Mammary epithelial cell (primary cell): ENCODE measurements at regions not wholly inside any gene's neighbourhood (a gene's known extent, or its start where the extent isn't known, plus 50 kb on each side); places are given as distances from the start of the nearest gene placed in this dataset.

Experiments used
- CTCF ChIP-seq, 2 donors: IDR thresholded peaks in 1 of 2; conservative IDR thresholded peaks in 1 of 2; 2 replicates each; pipeline ENCODE4 v1.5.1; 2011 to 2012; ENCODE audit warnings: inconsistent platforms in 2 of 2, low read length in 2 of 2, mild to moderate bottlenecking in 2 of 2, control low read depth in 1 of 2, low read depth in 1 of 2; ENCODE audit not compliant: insufficient read depth in 1 of 2; ENCODE audit errors: extremely low read depth in 1 of 2
- EZH2 ChIP-seq: IDR thresholded peaks from 2 replicates; pipeline ENCODE4 v1.6.1; 2012; ENCODE audit warnings: low read length, inconsistent platforms, borderline replicate concordance

- TF ChIP-seq CTCF (conservative IDR thresholded peaks at IDR 0.05 in 1 of 2, IDR thresholded peaks at IDR 0.05 in 1 of 2; ENCODE audit: extremely low read depth in 1 of 2, insufficient read depth in 1 of 2, low read depth in 1 of 2, low read length in 2 of 2) (no peak), EZH2 (no peak)
Observed at GRCh38 chr1:173122344-173122935, 71.7 kb upstream of the TNFSF18 start.
